HG03060 (cell line): ENCODE measurements at regions not wholly inside any gene's neighbourhood (a gene's known extent, or its start where the extent isn't known, plus 50 kb on each side); places are given as distances from the start of the nearest gene placed in this dataset.
A peak's percentile ranks its signal among the peaks of the same experiment; 100 is the strongest.
"Not testable (repeated sequence)": the region's sequence is repeated elsewhere in the genome, so short reads cannot be mapped to it uniquely, and the experiment has no call there.

ENCODE experiments used
- ATAC-seq: cut with Tn5 transposase; IDR thresholded peaks from one replicate; pipeline ENCODE4 v1.9.1; 2021; ENCODE audit warnings: low read depth, moderate number of reproducible peaks; ENCODE audit not compliant: unreplicated experiment

DNA sequence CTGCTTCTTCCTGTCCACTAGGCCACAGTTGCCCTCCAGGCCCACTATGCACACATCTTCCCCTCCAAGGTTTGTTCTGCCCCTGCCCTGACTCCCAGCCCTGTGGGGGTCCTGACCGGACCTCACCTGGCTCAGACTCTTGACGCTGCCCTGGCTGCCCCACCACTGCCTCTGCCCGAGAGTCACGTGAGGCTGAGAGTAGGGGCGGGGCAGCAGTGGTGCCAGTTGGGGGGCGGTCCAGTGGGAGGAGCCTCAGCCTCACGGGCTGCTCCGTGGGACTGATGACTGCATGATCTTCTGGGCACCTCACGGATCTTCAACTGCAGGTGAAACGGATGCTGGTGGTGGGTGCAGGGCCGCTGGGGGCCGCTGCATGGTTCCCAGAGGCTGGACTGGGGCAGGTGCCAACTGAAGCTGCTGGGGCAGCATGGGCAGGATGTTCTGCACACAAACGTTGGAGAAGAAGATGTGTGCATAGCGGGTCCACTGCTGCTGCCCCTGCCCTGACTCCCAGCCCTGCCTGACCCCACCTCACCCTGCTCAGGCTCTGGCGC, 77.6 kb downstream of the HHIPL2 start:
- not testable (repeated sequence) for ATAC-seq

DNA sequence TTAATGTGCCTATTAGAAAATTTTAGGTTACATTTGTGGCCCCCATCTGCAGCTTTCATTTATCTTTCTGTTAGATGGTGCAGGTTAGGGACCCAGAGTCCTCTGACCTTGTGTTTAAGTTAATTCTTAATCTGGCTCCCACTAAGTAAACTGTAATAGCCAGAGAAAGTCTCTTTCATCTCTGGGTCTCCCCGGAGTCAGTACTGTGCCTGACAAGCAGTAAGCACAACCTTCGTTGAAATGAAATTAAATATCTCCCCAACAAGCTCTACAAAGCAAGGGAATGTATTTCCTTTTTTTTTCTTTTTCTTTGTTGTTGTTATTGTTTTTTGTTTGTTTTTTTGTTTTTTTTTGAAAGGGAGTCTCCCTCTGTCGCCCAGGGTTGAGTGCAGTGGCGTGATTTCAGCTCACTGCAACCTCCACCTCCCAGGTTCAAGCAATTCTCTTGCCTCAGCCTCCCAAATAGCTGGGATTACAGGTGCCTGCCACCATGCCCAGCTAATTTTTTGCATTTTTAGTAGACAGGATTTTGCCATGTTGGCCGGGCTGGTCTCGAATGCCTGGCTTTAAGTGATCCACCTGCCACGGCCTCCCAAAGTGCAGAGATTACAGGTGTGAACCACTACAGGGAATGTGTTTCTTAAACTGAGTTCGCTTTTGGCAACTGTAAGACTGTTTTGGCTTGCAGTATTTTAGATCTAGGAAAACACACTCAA, 81.6 kb downstream of the HHIPL2 start:
- ATAC-seq = no peak

DNA sequence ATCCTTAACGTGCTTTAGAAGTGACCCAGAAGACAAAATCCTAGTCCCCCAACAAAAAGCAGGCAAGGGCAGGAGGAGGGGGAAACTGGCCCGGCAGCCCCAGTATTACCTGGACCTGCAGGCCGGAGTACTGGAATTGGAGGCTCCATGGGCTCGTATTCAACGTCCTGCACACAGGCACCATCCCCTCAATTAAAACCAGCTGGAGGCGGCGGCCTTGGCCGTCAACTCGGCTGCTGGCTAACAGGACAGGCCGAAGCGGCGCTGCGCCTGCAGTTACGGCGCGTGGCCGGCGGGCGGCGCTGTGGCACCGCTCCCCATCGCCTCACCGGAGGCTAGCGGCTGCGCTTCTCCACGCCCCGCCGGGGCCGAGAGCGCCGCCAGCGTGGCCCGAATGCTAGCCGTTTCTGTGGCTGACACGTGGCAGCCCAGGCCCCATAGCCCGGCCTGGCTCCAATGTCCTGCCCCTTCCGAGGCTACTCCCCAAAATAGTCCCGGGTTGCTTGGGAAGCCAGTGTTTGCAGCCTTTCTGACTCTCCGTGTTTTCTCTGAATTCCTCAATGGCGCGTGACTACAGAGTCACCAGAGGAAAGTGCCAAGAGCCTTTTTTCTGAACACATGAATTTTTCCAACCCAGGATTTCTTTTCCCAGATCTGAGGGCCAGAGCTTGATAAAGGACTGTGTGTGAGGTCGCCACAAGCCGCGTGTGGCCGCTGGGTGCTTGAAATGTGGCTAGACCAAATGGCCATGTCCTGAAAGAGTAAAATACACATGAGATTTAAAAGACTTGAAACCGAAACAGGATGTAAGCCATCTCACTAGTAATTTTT, 82.5 kb downstream of the HHIPL2 start:
- peak; percentile 81 for ATAC-seq

DNA sequence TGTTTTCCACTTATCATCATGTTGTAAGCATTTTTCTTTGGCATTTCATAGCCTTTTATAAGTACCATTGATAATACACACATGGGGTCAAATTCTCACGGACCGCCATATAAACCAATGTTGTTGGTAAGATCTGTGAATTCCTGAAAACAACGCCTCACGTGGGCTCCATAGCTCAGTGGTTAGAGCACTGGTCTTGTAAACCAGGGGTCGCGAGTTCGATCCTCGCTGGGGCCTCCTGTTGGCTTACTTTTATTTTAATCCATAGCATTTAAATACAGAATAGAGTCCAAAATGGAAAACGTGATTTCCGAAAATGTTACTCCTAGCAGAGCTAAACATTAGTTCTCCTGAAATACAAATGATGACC, 83.1 kb downstream of the HHIPL2 start:
- peak; percentile 13 for ATAC-seq

DNA sequence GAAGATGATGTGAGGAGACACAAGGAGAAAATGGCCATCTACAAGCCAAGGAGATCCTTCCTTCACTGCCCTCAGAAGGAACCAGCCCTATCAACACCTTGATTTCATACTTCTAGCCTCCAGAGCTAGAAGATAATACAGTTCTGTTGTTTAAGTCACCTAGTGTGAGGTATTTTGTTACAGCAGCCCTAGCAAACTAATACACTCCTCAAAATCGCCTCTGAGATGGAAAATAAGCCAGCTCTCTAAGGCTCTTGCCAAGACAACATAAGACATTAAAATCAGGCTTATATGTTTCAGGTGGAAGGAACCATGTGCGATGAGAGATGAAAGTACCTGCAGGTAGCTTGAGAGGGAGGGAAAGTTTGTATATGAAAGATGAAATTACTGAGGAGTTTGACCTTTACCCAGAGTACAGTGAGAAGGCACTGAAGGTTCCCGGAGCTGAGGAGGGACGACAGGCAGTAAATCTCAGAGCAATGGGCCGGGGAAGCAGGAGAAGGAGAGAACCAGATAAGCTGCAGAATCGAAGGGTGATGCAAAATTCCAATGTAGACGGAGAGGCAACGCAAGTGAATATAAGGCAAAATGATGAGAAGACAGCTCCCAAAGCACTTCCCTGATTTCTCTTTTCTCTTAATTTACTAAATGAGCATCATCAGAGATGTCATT, 84.7 kb downstream of the HHIPL2 start:
- no peak for ATAC-seq

DNA sequence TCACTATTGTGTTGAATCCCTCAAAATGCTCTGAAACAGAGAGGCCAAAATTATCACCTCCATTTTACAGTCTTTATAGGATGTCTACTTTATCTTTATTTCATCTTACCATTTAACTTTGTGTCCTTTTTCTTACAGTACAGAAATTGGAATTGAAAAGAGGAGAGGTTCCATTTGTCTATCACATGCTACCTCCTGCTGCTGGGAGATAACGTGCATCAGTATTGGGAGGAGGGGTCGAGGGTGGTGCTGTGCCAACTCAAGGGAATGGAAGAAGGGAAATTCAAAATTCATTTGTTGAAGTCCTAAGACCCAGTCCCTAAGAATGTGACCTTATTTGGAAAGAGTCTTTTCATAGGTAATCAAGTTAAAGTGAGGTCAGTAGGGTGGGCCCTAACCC, 85.3 kb downstream of the HHIPL2 start:
- no peak for ATAC-seq

DNA sequence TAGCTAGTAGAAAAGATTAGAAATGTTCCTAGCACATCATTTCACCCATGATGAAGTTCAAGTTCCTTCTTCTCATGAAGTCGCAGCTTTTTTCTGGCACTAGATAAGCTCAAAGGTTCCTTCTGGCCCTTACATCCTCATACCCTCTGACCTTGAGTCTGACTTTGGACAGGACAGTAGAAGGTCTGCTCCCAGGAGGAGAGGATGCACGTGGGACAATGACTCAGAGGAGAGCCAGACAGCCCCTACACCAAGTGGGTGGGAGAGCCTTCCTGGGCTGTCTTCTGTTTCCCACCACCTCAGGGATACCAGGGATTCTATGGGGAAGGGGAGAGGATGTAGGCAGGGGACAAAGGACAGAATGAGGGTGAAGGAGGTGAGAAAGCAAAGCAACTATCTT, 86.0 kb downstream of the HHIPL2 start:
- ATAC-seq = no peak

DNA sequence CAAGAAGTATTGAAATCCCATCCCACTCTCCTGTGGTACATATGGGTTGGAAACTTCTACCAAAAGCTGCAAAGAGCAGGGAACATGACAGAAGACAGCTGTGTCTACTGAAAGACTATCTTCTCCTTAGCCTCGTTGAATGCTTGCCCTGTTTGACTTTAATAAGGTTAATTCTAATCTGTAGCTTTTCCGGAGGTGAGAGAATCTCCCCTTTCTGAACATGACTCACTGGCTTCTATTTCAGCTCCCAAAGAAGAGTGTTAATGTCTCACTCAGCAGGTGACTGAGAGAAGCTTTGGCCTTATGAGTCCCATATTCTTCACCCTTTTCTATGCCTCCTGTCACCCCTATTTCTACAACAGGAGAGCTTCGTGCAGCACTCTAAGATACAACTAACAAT, 88.3 kb downstream of the HHIPL2 start:
- ATAC-seq = no peak

DNA sequence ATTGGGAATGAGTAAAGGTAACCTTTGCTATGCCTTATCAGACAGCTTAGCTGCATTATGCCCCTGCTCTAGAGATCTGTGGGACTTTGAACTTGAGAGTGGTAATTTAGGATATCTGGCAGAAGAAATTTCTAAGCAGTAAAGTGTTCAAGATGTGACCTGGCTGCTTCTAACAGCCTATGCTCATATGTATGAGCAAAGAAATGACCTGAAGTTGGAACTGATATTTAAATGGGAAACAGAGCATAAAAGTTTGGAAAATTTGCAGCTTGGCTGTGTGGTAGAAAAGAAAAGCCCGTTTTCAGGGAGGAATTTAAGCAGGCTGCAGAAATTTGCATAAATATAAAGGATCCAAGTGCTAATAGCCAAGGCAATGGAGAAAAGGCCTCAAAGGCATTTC, 90.4 kb downstream of the HHIPL2 start:
- ATAC-seq = no peak

DNA sequence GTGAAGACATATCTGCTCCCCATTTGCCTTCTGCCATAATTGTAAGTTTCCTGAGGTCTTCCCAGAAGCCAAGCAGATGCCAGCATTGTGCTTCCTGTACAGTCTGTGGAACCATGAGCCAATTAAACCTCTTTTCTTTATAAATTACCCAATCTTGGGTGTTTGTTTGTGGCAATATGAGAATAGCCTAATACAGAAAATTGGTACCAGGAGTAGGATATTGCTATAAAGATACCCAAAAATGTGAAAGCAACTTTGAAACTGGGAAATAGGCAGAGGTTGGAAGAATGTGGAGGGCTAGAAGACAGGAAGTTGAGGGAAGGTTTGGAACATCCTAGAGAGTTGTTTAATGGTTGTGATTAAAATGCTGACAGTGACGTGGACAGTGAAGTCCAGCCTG, 90.8 kb downstream of the HHIPL2 start:
- ATAC-seq = no peak

DNA sequence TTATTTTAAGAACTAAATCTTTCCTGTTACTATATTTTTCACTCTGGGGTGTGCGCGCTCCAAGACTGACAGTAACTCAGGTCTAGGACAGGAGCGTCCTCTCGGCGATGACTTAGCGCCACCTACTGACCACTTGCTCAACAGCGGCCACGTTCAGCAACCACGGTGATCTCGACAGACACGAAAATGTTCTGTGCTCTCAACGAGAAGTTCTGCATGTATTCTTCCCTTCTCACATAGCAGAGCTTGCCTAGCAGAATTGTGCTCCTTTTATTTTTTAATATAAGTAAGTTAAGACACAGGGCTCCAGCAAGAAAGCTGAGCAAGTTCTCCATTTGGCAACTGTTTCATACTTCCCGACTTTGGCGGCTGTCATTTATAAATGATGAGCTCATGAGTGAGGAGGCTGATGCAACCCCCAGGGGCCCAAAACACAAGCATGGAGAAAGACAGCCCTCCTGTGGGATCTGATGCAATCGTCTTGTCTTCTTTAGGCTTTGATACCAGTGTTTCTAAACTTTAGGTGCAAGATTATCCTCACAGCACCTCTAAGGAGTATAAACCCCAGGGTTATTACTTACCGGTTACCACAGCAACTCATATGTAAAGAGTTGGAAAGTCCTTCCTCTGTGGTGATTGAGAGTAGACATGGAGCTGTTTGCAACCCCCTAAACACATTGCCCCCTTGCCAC, 92.6 kb downstream of the HHIPL2 start:
- ATAC-seq = peak; percentile 95

DNA sequence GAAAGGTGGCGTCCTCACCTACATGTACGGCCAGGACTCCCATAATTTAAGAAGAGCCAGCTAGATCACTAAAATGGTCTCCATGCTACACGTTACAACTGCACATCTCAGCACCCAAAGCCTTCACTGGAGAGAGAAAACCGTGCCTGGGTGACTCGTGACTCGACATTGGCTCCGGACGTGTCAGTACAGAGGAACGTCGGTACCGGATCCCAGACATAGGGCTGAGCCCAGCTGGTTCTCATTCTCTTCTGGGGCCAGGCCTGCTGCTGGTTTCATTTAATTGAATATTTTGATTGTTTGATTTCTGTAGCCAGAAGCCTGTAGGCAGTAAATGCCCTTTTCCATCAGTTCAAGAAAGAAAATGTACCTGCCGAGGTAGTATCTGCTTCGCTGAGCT, 93.1 kb downstream of the HHIPL2 start:
- ATAC-seq = no peak

DNA sequence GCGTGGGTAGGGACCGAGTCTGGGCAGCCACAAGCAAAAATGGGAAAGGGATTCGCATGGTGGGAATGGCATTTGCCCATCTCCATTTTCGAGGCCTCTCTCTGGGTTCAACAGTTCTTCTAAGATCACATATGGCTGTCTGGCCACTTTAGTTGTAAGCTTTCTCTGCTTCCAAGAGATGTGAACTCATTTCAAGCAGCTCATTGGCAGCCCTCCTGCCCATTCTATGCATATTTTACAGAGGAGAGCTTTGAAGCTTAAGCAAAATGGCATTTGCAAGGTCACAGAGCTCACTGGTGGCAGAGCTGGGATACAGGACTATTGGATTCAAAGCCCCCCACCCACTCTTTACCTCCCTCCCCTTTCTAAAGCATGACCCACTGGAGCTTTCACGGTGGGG, 93.7 kb downstream of the HHIPL2 start:
- ATAC-seq = no peak

DNA sequence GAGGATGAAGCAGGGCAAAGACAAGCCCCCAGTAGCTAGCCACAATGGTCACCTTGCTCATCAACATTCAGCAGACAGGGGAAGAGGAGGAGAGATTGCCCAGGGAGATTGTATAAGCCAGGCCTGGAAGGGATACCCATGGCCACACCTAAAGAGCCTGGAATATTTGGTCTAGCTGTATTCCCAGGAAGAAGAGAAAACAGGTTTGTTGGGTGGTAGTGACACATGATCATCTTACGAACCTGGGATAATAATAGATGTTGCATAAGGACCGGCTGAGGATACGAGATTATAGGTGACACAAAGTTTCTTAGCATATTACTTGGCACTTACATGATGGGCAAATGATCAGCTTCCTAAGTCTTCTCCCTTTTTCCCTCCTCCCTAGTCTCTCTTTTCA, 95.9 kb downstream of the HHIPL2 start:
- no peak for ATAC-seq

DNA sequence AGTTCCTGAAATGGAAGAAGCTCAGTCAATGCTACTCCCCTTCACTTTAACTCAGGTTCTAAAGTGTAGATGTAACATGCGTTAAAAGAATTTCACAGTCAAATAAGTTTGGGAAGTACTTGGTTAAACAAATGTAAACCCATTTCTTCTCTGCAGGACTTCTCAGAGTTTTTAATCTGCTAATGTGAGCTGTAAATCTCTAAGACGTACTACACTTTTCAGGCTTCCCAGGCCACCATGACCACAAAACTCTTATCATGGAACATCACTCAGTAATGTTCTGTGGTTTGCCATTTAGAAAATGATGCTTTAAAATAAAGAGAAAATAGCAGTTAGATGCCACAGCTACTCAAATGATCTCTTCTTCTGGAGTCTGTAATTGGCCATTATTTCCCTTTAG, 104.3 kb downstream of the HHIPL2 start:
- ATAC-seq = no peak

DNA sequence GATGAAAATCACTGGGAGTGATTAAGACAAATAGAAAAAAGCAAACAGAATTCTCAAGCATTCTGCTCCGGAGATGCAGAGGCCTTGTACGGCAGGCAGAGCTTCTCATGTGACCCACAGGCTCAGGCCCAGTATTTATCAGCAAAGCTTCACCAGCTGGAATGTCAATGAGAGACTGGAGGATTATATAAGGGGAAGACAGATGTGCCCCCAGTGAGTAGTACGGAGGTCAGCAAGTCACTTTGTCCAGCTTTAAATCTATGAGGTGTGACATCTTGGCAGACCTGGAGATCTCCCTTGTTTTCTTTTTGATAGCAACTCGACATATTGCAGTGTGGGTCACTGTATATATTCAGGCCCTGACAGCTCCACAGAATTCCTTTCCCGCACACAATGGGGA, 106.8 kb downstream of the HHIPL2 start:
- ATAC-seq = no peak

DNA sequence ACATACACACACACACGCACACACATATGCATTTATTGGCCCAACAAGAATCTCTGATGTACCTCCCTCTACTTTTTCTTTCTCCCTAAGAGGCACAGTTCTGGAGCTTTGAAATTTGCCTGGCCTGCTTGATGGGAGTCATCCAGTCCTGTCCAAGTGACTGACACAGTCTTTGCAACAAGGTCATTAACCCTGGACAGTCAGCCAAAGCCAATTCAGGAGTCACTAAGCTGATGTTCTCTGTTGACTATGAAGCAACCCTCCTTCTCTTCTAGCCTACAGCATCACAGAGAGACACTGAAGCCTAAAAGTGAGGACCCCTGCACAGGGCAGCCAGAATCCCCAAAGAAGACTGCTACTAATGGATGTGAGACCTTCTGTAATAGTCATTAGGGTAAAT, 123.1 kb downstream of the HHIPL2 start:
- ATAC-seq = no peak

DNA sequence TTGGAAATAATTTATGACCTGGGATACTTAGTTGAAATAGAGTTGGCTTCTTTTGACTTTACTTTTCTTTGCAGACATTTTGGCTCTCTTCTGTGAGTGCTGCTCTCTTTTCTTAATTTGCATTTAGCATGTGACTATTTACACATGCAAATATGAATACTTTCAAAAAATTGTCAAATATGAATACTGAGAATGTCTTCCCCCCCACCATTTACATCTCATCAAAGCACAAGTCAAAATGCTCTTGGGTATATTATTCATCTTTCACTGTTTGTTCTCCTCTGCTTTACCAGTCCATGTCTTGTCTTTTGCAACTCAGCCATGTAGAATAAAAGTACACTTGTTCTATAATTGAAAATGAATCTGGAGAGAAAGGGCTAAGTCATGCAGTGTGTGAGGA, 126.5 kb downstream of the HHIPL2 start:
- ATAC-seq = no peak

DNA sequence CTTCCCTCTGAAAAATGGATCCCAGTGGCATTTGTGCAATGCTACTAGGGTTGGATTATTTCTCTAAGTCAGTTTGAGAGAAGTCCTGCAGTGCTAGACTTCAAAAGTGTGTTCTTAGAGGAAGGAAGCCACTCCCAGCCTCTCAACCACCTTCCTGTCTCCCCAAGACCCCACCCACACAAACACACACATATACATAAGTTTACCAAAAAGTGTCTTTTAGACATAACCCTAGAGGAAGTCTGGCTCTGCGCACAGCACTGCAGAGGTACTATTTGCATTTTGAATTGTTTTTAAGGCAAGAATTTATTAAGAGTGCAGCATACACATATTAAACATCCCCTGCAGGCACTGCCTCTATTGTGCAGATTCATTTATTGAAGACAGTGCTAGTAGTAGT, 127.3 kb downstream of the HHIPL2 start:
- no peak for ATAC-seq

DNA sequence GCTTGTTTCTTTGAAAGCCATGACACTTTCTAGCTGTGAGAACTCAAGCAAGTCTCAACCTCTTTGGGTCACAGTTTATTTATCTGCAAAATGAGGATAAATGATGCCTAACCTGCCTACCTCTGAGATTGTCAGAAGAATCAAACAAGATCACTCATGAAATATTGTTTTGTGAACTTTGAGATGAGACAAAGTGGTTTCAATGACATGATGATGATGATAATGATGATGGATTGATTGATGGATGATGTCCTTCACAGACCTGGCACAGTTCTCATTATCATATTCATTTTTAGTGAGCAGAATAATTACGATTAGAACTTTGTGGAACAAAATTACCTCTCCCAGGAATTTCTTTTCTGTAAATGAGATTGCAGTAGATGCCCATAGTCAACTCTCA, 129.2 kb downstream of the HHIPL2 start:
- ATAC-seq = no peak

DNA sequence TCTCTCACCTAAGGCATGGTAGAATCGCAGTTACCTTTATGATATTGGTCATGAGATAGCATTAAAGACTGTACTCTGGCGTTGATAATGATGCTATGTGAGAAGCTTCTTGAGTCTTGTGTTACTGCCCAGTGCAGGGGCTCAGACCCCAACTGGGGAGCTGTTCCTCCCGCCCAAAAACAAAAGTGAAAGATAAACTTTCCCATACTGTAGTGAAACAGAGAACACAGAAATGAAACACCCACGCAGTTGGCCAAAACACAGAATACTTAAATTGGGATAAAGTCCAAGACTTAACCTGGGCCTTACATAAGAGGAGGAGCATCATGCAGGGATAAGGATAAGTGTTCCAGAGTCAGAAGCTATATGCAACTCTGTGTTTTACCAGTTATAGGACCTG, 130.6 kb downstream of the HHIPL2 start:
- no peak for ATAC-seq
